Right ventricle myocardium superior (tissue), 1 donor: ENCODE measurements at regions not wholly inside any gene's neighbourhood (a gene's known extent, or its start where the extent isn't known, plus 50 kb on each side); places are given as distances from the start of the nearest gene placed in this dataset.
A peak's percentile ranks its signal among the peaks of the same experiment; 100 is the strongest.

Experiments
- ATAC-seq: fragments of 200-7000 bp; cut with Tn5 transposase; one replicate; pipeline ENCODE4 v1.9.1; 2020; ENCODE audit warnings: mild to moderate bottlenecking; ENCODE audit not compliant: poor library complexity
- DNase-seq: peaks from one replicate; pipeline ENCODE4 v3.0.0-alpha.2; 2020
- intact Hi-C: fragments of 100-400 bp; cut with DNase I; formaldehyde crosslinking; loops from one replicate; pipeline ENCODE4 v1.11.2; 2022
- donor health status: DM: no; HTN: yes; CAD: no; lungs with severe emphysema.

DNA sequence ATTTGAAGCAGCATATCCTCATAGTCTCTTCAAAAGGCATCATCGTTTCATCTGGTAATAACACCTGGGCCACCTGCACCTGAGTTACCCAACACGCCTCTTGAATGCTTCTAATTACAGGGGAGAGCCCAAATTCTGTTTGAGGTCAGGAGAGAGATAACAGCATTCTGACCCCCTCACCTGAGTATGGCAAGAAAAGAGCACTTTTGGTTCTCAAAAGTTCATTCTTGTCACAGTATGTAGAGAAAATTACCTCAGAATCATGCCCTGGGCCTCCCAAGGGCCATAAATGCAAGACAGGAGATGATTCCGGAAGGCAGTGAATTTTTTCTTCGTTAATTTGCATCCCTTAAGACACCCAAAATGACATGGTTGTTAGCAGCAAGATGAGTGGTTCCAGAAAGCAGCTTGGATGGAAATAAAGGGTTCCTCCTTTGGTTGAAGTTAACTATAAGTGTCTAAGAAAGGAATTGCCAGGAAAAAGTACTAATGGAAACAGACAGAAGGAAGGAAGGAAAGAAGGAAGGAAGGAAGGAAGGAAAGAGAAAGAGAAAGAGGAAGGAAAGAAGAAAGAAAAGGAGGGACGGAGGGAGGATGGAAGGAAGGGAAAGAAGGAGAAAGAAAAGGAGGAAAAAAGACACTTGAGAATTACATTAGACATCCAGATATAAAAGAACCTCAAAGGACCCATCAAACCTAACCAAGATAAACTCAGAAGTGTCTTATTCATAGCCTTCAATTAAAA lies 228.4 kb upstream of the RHOBTB1 start:
- intact Hi-C loops = no loop called here
- no peak for ATAC-seq
- no peak for DNase-seq

DNA sequence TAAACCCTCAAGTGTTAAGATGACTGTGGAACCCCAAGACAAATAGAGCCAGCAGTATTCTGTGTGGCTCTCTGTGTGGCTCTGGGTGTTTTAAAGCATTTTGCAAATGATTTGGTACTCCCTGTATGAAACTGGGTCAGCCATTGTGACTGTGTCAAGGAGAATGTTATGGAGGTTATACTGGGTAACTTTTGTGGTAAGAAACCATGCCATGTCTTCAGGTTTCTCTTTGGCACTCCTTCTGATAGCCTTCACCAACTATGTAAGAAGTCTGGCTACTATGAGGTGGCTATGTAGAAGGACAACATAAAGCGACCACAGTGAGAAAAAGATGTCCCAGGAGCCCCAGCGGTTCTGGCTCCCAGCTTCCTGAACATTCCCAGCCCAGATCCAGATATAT lies 226.6 kb upstream of the RHOBTB1 start:
- DNase-seq = no peak
- intact Hi-C loops = no loop called here
- ATAC-seq = no peak

DNA sequence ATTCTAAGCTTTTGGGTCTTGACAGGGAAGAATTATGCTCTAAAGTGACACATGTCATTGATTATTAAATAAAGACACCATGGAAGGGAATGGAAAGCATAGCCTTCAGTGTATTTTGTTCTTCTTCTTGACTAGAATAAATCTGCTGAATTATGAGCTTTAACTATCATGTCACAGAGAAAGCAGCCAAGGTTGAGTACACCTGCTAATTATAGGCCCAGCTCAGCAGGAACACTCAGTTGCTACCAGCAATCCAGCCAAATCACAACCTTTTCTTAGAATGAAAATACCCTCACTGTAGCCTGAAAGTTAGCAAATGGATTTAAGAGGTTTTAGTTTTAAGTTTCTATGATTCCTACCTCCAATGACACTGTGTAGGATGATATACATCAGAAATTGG lies 225.3 kb upstream of the RHOBTB1 start:
- peak; percentile 88 for ATAC-seq
- intact Hi-C loops = no loop called here
- DNase-seq = no peak

DNA sequence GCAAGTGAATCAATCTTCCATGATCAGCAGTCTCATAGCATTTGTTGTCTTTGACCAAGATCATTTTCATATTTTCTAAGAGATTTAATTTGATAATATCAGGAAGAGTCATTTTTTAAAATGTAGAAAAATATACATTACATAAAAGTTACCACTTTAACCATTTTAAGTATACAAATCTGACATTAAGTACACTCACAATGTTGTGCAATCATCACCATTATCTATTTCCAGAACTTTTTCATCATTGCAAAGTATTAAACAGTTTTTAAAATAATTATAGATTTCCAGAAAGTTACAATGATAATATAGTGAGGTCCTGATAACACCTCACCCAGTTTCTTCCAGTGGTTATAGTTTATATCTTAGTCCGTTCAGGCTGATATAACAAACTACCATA lies 222.5 kb upstream of the RHOBTB1 start:
- no peak for DNase-seq
- intact Hi-C loops = no loop called here
- ATAC-seq = no peak

DNA sequence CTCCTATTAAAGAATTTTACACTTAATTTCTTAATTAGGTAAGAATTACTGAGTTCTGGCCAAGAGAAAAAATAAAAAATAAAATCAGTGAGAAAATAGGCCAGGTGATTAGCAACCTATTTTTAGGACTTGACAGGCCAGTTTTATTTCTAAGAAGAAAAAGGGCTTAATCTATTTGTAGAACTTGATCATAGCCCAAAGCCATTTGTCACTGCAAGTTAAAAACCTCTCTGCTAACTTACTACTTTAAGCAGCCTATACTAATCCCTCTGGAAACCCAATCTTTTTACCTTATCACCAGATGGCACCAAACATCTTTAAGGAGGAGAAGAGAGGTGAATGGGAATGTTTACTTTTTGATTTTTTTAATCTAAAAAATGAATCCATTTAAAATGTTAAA lies 222.1 kb upstream of the RHOBTB1 start:
- intact Hi-C loops = no loop called here
- DNase-seq (no peak), ATAC-seq (no peak)

DNA sequence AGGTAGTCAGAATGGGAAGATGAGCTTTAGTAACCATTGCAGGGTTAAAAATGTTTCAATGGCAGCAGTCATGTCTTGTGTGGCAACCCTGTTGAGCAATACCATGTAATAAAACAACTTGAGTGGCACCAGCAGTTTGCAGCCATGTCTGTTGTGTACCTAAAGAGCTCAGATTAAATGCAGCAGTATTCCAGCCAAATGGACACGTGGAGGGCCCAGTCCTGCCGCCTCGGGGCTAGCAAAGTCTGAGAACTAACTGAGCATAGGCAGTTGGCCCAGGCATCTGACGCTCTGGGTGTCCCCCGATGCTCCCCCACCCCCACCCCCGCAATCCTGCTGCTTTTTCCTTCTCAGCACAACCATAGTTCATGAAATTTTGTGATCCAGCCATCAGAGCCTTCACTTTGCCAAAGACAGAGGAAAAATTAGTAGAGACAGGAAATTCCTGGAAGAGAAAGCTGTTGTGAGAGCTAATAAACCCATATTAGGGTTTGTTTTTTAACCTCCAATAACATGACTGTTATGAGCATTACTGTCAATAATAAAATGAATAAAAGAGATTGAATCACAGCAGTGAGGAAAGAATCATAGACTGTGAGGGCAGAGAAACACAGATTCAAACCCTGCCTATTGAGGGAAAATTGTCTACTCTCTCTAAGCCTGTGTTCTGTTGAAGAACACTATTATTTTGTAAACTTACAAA lies 220.6 kb upstream of the RHOBTB1 start:
- DNase-seq = peak; percentile 48
- intact Hi-C loops = no loop called here
- ATAC-seq = peak; percentile 53

DNA sequence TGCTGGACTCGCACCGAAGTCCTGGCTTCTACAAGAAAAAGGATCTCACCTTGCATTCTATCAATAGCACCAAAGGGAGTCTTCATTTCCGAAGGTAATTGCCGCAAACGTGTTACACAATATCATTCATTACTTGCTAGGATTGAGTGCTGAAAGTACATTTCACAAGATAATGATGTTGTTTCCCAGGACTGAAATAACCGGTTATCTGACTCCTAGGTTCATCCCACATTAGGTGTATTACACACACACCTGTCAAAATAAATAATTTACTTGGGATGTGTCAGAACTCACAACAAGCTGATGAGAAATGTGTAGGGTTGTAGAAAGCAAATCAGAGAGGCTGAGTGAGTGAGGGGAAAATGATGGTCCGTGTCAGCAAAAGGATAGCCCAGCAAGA lies 219.4 kb upstream of the RHOBTB1 start:
- DNase-seq (no peak), ATAC-seq (no peak)
- intact Hi-C loops = no loop called here

DNA sequence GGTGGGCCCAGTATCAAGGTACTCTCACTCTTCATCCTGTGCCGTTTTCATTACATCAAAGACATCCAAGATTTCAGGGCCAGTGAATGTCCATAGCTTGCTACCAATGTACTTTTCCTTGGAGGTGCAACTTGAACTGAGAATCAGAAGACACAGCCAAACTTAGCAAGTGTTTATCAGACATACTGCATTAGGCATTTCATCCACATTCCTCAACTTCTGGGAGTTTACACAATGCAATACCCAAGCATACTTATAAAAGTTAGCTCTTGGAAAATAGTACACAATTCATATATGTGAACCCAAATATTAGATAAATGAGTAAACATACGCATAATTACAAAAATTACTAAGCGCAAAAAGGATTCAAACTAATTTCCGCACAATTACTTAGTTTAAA lies 216.3 kb upstream of the RHOBTB1 start:
- ATAC-seq (no peak), DNase-seq (no peak)
- intact Hi-C loops = no loop called here

DNA sequence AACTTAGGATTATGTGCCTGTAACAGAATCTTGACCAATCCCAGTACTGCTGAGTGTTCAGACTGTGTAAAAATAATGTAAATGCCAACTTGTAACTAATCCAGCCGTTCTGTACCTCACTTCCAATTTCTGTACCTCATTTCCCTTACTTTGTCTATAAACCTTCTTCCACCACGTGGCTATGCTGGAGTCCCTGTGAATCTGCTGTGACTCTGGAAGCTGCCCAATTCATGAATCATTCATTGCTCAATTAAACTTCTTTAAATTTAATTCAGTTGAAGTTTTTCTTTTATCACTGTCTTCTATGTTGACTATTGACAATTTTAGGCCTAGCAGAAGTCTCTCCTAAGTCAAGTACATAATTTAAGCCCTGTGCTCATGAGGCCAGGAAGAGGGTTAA lies 215.3 kb upstream of the RHOBTB1 start:
- no peak for DNase-seq
- intact Hi-C loops = no loop called here
- no peak for ATAC-seq

DNA sequence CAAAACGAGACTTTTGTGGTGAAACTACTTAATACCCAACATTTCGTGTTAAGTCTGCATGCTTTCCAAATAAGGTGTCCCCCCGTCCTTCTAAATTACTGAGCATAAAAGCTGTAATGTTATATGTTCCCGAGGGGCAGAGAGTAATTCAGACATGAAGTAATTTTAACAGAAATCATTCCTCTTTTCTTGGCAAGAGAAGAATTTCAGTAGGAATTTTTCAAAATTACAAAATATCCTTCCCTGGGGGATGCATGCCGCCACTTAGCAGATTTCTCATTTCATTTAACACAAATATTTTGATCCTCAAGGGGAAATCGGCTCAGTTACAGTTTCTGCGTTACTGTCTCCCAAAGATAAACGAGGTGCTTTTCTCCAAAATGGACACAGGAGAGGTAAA lies 213.2 kb upstream of the RHOBTB1 start:
- intact Hi-C loops = no loop called here
- ATAC-seq = peak; percentile 77
- no peak for DNase-seq

DNA sequence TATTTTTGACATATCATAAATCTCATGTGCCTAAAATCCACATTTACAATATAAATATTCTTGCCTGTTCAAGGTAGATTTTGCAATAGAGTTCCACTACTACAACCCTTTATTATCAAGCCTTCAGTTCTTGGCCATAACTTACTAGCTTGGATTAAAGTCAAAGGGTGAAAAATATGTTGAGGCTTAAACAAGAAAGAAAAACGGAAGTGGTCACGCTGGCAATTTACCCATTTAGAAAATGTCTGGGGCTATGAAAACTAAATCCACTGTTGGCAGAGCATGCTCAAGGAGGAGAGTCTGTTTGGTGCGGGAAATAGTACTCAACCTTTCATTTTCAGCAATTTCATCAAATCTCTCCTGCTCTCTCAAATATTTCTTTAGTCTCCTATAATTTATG lies 209.8 kb upstream of the RHOBTB1 start:
- ATAC-seq (no peak), DNase-seq (no peak)
- intact Hi-C loops = no loop called here

DNA sequence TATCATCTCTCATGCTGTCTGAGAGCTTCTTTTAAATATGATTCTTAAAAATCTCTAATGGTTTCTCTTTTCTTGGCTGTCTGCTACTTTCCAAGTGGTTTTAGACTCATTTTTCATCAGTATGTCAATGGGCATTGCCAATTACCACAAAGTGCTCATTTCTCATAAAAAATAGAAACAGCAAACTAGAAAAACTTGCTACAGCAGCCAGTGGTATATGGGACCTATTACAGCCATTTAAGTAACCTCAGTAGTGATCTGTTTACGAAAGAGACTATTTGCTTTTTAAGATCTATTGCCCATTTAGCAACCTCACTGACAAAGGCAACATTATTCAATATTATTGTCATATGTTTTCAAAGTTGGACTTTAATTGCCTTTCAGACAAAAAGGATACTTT lies 207.1 kb upstream of the RHOBTB1 start:
- DNase-seq = no peak
- ATAC-seq = no peak
- intact Hi-C loops = no loop called here

DNA sequence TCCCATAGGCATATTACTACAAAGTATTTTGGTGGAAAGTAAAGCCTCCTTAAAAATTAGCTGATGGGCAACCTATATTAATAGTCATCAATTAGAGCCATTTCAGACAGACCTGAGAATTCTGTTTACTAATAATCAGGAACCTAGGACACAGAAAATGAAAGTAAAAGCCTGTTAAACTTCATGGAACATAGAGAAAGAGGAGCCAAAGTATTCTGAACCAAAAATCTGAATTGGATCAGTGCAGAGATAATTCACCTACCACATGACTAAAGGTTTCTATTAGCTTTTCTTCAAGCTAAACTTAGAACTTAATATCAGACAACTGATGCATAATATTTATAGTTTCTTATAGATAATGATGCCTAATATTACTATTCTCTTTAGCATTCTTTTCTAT lies 204.5 kb upstream of the RHOBTB1 start:
- DNase-seq (no peak), ATAC-seq (no peak)
- intact Hi-C loops = no loop called here

DNA sequence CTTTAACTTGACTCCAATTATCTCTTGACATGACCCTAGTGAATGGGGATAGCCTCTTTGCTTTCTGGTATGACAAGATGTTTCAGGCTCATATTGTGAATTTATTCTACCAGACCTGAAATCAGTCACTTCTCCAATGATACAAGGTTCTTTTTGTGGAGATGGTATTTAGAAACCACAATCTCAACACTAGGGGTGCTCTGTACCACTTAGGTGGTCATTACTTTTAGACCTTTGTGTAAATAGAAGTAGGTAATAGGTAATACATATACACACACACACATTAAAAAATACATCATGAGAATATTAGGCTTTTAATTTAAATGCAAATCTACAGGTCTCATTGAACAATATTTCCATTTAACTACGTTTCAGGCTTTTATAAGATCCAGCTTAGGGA lies 199.0 kb upstream of the RHOBTB1 start:
- intact Hi-C loops = loop anchor here (5.0 kb wide), 1 partner anchor 326 kb away; no protein-coding TSS in a partner anchor
- no peak for DNase-seq
- ATAC-seq = no peak

DNA sequence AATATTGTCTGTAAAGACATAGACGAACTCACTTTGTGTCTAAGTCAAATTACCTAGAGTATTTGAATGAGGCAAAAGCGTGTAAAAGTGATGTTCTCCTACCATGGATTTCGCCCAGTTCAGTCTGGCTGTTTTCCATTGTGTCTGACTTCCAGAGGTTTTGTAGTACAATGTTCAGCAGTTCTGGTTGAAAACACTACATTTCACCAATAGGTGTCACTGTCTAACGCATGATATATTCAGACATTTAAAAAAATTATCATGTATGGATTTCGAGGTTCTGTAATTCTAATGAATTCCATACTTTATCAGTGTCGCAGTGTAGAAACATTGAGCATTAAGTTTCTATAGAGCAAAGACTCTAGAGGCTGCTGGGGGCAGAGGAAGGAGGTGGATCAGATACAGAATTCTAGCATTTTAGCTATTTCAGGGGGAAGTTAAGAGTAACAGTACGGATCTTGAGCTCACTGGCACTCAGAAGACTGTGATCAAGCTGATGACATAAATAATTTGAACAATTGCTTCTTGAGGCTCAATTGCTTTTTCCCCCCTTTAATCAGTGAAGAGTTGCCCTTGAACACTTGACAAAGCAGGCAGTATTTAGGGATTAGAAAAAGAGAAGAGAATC lies 196.9 kb upstream of the RHOBTB1 start:
- DNase-seq = no peak
- intact Hi-C loops = loop anchor here (2.0 to 5.0 kb wide), 2 partner anchors 52 to 324 kb away; no protein-coding TSS in a partner anchor
- ATAC-seq = peak; percentile 72

DNA sequence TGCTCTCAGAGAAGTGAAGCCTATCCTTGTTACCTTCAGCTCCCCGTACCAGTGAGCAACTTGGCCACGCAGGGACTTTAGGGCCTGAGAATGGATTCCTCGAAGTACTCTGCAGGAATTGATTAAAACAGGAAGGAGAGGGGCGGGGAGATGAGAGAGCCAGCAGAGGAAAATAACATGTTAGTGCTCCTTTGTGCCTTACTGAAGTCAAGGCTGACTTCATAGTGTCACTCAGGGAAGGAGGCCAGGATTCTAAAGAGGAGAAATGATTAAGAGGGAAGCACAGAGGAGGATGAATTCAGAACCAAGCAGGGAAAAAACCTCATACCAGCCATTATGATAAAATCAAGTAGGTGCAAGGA lies 195.6 kb upstream of the RHOBTB1 start:
- no peak for DNase-seq
- intact Hi-C loops = loop anchor here (5.0 kb wide), 1 partner anchor 143 kb away; no protein-coding TSS in a partner anchor
- no peak for ATAC-seq

DNA sequence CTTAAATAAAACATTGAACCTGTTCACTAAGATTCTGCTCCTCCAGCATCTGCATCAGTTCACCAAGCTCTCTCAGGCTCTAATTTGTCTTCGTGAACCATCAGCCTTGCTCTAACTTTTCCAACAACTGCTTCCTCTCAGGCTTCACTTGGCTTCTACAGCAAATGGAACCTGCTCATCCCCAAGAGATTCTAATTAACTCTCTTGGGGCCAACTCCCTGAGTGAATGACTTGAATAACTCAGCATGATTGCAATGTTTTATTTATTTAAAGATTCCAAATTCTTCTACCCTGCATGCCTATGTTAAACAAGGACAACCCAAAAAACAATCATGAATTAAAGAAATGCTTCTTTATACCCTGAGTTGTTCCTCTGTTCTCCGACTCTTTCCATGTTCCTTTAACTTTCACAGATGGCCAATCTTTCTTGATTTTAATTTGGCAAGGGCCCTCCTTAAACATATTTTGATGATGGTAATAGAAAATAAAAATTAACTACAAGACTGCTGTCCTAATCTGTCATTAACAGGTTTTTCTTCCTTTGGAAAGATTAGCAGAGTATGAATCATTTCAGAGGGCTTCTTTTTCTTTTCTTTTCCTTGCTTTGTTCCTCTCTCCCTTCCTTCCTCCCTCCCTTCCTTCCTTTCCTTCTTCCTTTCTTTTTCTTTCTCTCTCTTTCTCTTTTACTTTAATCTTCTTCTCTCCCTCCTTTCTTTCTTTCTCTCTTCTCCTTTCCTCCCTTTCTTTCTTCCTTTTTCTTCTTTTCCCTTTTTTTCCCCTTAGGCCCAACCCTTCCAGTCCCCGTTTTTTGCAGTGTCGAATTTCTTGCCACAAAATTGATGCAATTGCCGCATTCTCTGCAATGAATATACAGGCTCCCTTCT lies 195.0 kb upstream of the RHOBTB1 start:
- intact Hi-C loops = loop anchor here (5.0 kb wide), 1 partner anchor 143 kb away; no protein-coding TSS in a partner anchor
- DNase-seq (no peak), ATAC-seq (no peak)

DNA sequence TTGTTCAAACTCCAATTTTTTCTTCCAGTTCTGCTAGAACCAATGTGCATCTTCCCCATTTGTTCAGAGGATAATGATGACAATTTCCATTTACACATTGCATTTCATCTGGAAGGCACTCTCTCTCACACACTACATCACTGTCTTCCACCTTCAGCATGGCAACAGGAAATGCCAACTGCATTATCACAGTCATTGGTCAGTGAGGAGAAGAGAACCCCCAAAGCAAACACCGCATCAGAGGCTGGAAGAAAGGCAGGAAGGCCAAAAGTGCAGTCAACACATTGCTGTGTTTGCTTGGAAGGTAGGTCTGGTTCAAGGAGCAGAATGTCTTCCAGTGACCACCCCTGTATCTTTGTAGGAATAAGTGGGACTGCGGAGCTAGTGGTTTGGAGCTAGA lies 192.2 kb upstream of the RHOBTB1 start:
- ATAC-seq = no peak
- DNase-seq = no peak
- intact Hi-C loops = loop anchor here (5.0 kb wide), 1 partner anchor 146 kb away; no protein-coding TSS in a partner anchor

DNA sequence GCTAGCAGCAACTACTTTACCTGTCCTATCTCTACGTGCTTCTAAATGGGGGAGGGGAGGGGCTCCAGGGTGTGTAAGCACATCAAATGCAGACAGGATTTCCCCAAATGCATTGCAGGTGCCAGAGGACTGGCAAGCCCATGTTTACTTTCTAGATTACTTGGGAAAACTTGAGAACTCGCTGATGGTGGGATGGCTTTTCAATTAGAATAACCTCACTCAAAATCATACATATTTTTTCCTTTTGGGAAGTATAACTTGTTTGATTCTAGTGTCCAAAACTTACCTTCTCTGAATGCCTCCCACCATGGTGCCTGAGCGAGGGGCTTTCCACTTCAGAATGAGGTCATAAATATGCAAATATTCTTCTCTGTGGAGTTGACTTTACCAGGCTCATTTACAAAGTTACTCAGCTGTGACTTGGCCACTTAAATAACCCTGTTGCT lies 191.3 kb upstream of the RHOBTB1 start:
- DNase-seq (no peak), ATAC-seq (no peak)
- intact Hi-C loops = loop anchor here (5.0 kb wide), 1 partner anchor 147 kb away; no protein-coding TSS in a partner anchor
